A673 (cell line): ENCODE measurements at regions not wholly inside any gene's neighbourhood (a gene's known extent, or its start where the extent isn't known, plus 50 kb on each side); places are given as distances from the start of the nearest gene placed in this dataset.

Experiments used
- BruUV-seq: library from RNA; stranded (reverse); fragments of 400-500 nt; replicated peaks from 2 replicates; lab custom pipeline; 2021; lab: Mats Ljungman, UMichigan
- CTCF ChIA-PET: fragments of 300-600 bp; sonication (Branson Sonifier 250); formaldehyde crosslinking; loops from one replicate; lab custom pipeline; 2022; ENCODE audit warnings: antibody characterized with exemption; lab: Charles Lee
- POLR2A ChIA-PET: fragments of 300-600 bp; sonication (Branson Sonifier 250); formaldehyde crosslinking; loops from one replicate; lab custom pipeline; 2022; ENCODE audit warnings: antibody characterized with exemption; ENCODE audit not compliant: low non-redundant PET; lab: Charles Lee
- DNase-seq: peaks from one replicate; pipeline ENCODE4 v3.0.0-alpha.2; 2015; ENCODE audit warnings: low spot score
- H3K27ac ChIP-seq: fragments of 200-600 bp; sonication (generic); 2 replicates; pipeline ENCODE4 v1.5.1; 2016; ENCODE audit warnings: mixed run types, low read depth, mild to moderate bottlenecking, mixed read lengths, antibody characterized with exemption, low read length; ENCODE audit not compliant: poor library complexity, severe bottlenecking
- H3K27me3 ChIP-seq: fragments of 200-600 bp; sonication (generic); replicated peaks from 2 replicates; pipeline ENCODE4 v1.6.1; 2017; ENCODE audit warnings: mixed run types, low read depth, mild to moderate bottlenecking, mixed read lengths, antibody characterized with exemption, low read length; ENCODE audit not compliant: insufficient read depth, poor library complexity
- H3K36me3 ChIP-seq: fragments of 200-600 bp; sonication (generic); 2 replicates; pipeline ENCODE4 v1.6.1; 2016; ENCODE audit warnings: mixed run types, mild to moderate bottlenecking, mixed read lengths, antibody characterized with exemption, low read length; ENCODE audit not compliant: insufficient read depth, poor library complexity, severe bottlenecking
- H3K4me1 ChIP-seq: fragments of 200-600 bp; sonication (generic); 2 replicates; pipeline ENCODE4 v1.6.1; 2017; ENCODE audit warnings: mixed run types, mild to moderate bottlenecking, mixed read lengths, antibody characterized with exemption, low read length; ENCODE audit not compliant: insufficient read depth, poor library complexity, severe bottlenecking
- H3K4me3 ChIP-seq: fragments of 200-600 bp; sonication (generic); 2 replicates; pipeline ENCODE4 v1.5.1; 2016; ENCODE audit warnings: low read depth, mixed run types, mild to moderate bottlenecking, mixed read lengths, low read length; ENCODE audit not compliant: poor library complexity, severe bottlenecking
- H3K9me3 ChIP-seq: fragments of 200-600 bp; sonication (generic); 2 replicates; pipeline ENCODE4 v1.6.1; 2016; ENCODE audit warnings: mixed run types, low read depth, mild to moderate bottlenecking, mixed read lengths, antibody characterized with exemption, low read length; ENCODE audit not compliant: poor library complexity, severe bottlenecking
- CTCF ChIP-seq: fragments of 300-800, 200-600 bp; sonication (generic); conservative IDR thresholded peaks from 2 replicates; pipeline ENCODE4 v1.5.1; 2017; ENCODE audit warnings: low read depth, mild to moderate bottlenecking, antibody characterized with exemption, low read length, moderate library complexity, mixed read lengths
- EZH2 ChIP-seq: fragments of 200-600 bp; sonication (generic); IDR thresholded peaks from 2 replicates; pipeline ENCODE4 v1.6.1; 2017; ENCODE audit warnings: borderline replicate concordance, low read depth, mild to moderate bottlenecking, mixed read lengths, antibody characterized with exemption, low read length; ENCODE audit not compliant: poor library complexity, severe bottlenecking
- intact Hi-C: fragments of 100-400 bp; cut with micrococcal nuclease; formaldehyde crosslinking; loops from one replicate; pipeline ENCODE4 v1.10.0; 2022; ENCODE audit not compliant: unreplicated experiment

- DNase-seq, result peak; percentile 3
- H3K27ac ChIP-seq, result no peak overlapping the region
- ChIA-PET POLR2A (no interaction called here), CTCF (no interaction called here)
- no peaks in the 10 kb centered on the region for H3K9me3 ChIP-seq
- intact Hi-C loops, result no loop called here
- no peak overlapping the region for H3K4me3 ChIP-seq
- H3K4me1 ChIP-seq, result no peaks in the 10 kb centered on the region
- no TSS peak for BruUV-seq
- no peak for TF ChIP-seq EZH2
- TF ChIP-seq CTCF, result no peak
- H3K27me3 ChIP-seq, result no peaks in the 10 kb centered on the region
- no peaks in the 10 kb centered on the region for H3K36me3 ChIP-seq
These were observed 783.2 kb upstream of the RBFOX1 start for GRCh38 chr16:6549415-6549814.

- CTCF ChIA-PET, result no interaction called here
- intact Hi-C loops, result no loop called here
These were observed 784.1 kb upstream of the RBFOX1 start for GRCh38 chr16:6548507-6548906.

GRCh38 chr16:6547131-6547530 is 785.5 kb upstream of the RBFOX1 start:
- CTCF ChIA-PET, result no interaction called here
- Histone ChIP-seq H3K27ac (no peak overlapping the region), H3K9me3 (no peaks in the 10 kb centered on the region), H3K4me1 (no peaks in the 10 kb centered on the region), H3K4me3 (no peak overlapping the region), H3K36me3 (no peaks in the 10 kb centered on the region), H3K27me3 (no peaks in the 10 kb centered on the region)
- intact Hi-C loops, result no loop called here
- TF ChIP-seq CTCF (no peak), EZH2 (no peak)
- no peak for DNase-seq
- BruUV-seq, result no TSS peak
- POLR2A ChIA-PET, result no interaction called here

More at GRCh38 chr16:6548507-6548906, 784.1 kb upstream of the RBFOX1 start:
- Histone ChIP-seq H3K27me3 (no peaks in the 10 kb centered on the region), H3K9me3 (no peaks in the 10 kb centered on the region), H3K4me1 (no peaks in the 10 kb centered on the region), H3K27ac (no peak overlapping the region), H3K4me3 (no peak overlapping the region), H3K36me3 (no peaks in the 10 kb centered on the region)
- no TSS peak for BruUV-seq
- POLR2A ChIA-PET, result no interaction called here
- DNase-seq, result no peak
- no peak for TF ChIP-seq EZH2
- no peak for TF ChIP-seq CTCF
